NCI-H69 (cell line): ENCODE measurements at regions not wholly inside any gene's neighbourhood (a gene's known extent, or its start where the extent isn't known, plus 50 kb on each side); places are given as distances from the start of the nearest gene placed in this dataset.

Experiments used
- DNase-seq: peaks from one replicate; lab custom pipeline; 2025; lab: John Stamatoyannopoulos, UW

GRCh38 chr18:7415081-7415894 is 151.8 kb upstream of the PTPRM start:
- no peak for DNase-seq

- no peak for DNase-seq
Observed at GRCh38 chr18:7417727-7418126, 149.4 kb upstream of the PTPRM start.

- no peak for DNase-seq
Observed at GRCh38 chr18:7429831-7430230, 137.3 kb upstream of the PTPRM start.

- no peak for DNase-seq
Observed at GRCh38 chr18:7436166-7436565, 130.9 kb upstream of the PTPRM start.

- no peak for DNase-seq
Observed at GRCh38 chr18:7437870-7438269, 129.2 kb upstream of the PTPRM start.

GRCh38 chr18:7438646-7439045 is 128.5 kb upstream of the PTPRM start:
- DNase-seq: no peak

- DNase-seq: no peak
Observed at GRCh38 chr18:7447318-7448028, 119.6 kb upstream of the PTPRM start.

GRCh38 chr18:7452331-7452730 is 114.8 kb upstream of the PTPRM start:
- DNase-seq: peak; percentile 61

- DNase-seq: no peak
Observed at GRCh38 chr18:7454429-7454828, 112.7 kb upstream of the PTPRM start.

- peak; percentile 20 for DNase-seq
Observed at GRCh38 chr18:7456376-7456775, 110.7 kb upstream of the PTPRM start.

- peak; percentile 38 for DNase-seq
Observed at GRCh38 chr18:7457262-7457661, 109.9 kb upstream of the PTPRM start.

GRCh38 chr18:7458884-7459283 is 108.2 kb upstream of the PTPRM start:
- no peak for DNase-seq

GRCh38 chr18:7459851-7460770 is 107.0 kb upstream of the PTPRM start:
- no peak for DNase-seq

GRCh38 chr18:7464245-7464966 is 102.7 kb upstream of the PTPRM start:
- no peak for DNase-seq

- DNase-seq: no peak
Observed at GRCh38 chr18:7466190-7466589, 100.9 kb upstream of the PTPRM start.

- peak; percentile 74 for DNase-seq
Observed at GRCh38 chr18:7467708-7468466, 99.2 kb upstream of the PTPRM start.

- DNase-seq: no peak
Observed at GRCh38 chr18:7470101-7470500, 97.0 kb upstream of the PTPRM start.

- no peak for DNase-seq
Observed at GRCh38 chr18:7470503-7470902, 96.6 kb upstream of the PTPRM start.

GRCh38 chr18:7476386-7476785 is 90.7 kb upstream of the PTPRM start:
- no peak for DNase-seq

GRCh38 chr18:7479756-7480155 is 87.4 kb upstream of the PTPRM start:
- DNase-seq: no peak

- DNase-seq: no peak
Observed at GRCh38 chr18:7480879-7481278, 86.2 kb upstream of the PTPRM start.
